MM.1S (cell line): ENCODE measurements at regions not wholly inside any gene's neighbourhood (a gene's known extent, or its start where the extent isn't known, plus 50 kb on each side); places are given as distances from the start of the nearest gene placed in this dataset.

Experiments used
- DNase-seq: peaks from one replicate; pipeline ENCODE4 v3.0.0-alpha.2; 2015
- H2AFZ ChIP-seq: fragments of 300-600 bp; sonication (generic); 2 replicates; pipeline ENCODE4 v1.6.0; 2016; ENCODE audit warnings: antibody characterized with exemption, low read length
- H3F3A ChIP-seq: fragments of 300-600 bp; sonication (generic); 2 replicates; pipeline ENCODE4 v1.6.1; 2016; ENCODE audit warnings: mild to moderate bottlenecking, antibody characterized with exemption, low read length, moderate library complexity, mixed read lengths; ENCODE audit not compliant: insufficient read depth
- H3K27ac ChIP-seq: fragments of 300-600 bp; sonication (generic); 2 replicates; pipeline ENCODE4 v1.5.1; 2016; ENCODE audit warnings: mild to moderate bottlenecking, low read length
- H3K27me3 ChIP-seq: fragments of 300-600 bp; sonication (generic); replicated peaks from 2 replicates; pipeline ENCODE4 v1.6.0; 2016; ENCODE audit warnings: low read length; ENCODE audit not compliant: insufficient read depth
- H3K36me3 ChIP-seq: fragments of 300-600 bp; sonication (generic); replicated peaks from 2 replicates; pipeline ENCODE4 v1.6.1; 2016; ENCODE audit warnings: mild to moderate bottlenecking, low read length, mixed read lengths; ENCODE audit not compliant: insufficient read depth
- H3K4me1 ChIP-seq: fragments of 300-600 bp; sonication (generic); 2 replicates; pipeline ENCODE4 v1.6.1; 2016; ENCODE audit warnings: low read length, mixed read lengths
- H3K4me2 ChIP-seq: fragments of 300-600 bp; sonication (generic); 2 replicates; pipeline ENCODE4 v1.6.0; 2016; ENCODE audit warnings: low read depth, low read length
- H3K4me3 ChIP-seq: fragments of 300-600 bp; sonication (generic); 2 replicates; pipeline ENCODE4 v1.5.1; 2016; ENCODE audit warnings: low read length, mixed read lengths
- H3K79me2 ChIP-seq: fragments of 300-600 bp; sonication (generic); 2 replicates; pipeline ENCODE4 v1.6.1; 2016; ENCODE audit warnings: mixed run types, low read length, mixed read lengths
- H3K9ac ChIP-seq: fragments of 300-600 bp; sonication (generic); 2 replicates; pipeline ENCODE4 v1.6.1; 2016; ENCODE audit warnings: low read length, mixed read lengths
- H3K9me2 ChIP-seq: fragments of 300-600 bp; sonication (generic); replicated peaks from 2 replicates; pipeline ENCODE4 v1.6.1; 2016; ENCODE audit warnings: mild to moderate bottlenecking, low read length, mixed read lengths; ENCODE audit not compliant: insufficient read depth
- H3K9me3 ChIP-seq: fragments of 300-600 bp; sonication (generic); replicated peaks from 2 replicates; pipeline ENCODE4 v1.6.1; 2016; ENCODE audit warnings: mild to moderate bottlenecking, low read length, mixed read lengths; ENCODE audit not compliant: insufficient read depth
- H4K20me1 ChIP-seq: fragments of 300-600 bp; sonication (generic); 2 replicates; pipeline ENCODE4 v1.6.1; 2016; ENCODE audit warnings: mild to moderate bottlenecking, low read length, moderate library complexity, mixed read lengths; ENCODE audit not compliant: insufficient read depth
- EZH2 ChIP-seq: fragments of 300-600 bp; sonication (generic); optimal IDR thresholded peaks from 2 replicates; pipeline ENCODE3; 2017; ENCODE audit warnings: low read depth, mild to moderate bottlenecking, antibody characterized with exemption, low read length, mixed read lengths
- EZH2phosphoT487 ChIP-seq: fragments of 300-600 bp; sonication (generic); IDR thresholded peaks from 2 replicates; pipeline ENCODE4 v1.6.1; 2018; ENCODE audit warnings: antibody characterized with exemption, low read length
- TF ChIP-seq, protein P1 (sequence below): fragments of 300-600 bp; sonication (generic); IDR thresholded peaks from 2 replicates; pipeline ENCODE4 v1.5.1; 2016; ENCODE audit warnings: antibody characterized with exemption, low read length, mixed read lengths

DNA sequence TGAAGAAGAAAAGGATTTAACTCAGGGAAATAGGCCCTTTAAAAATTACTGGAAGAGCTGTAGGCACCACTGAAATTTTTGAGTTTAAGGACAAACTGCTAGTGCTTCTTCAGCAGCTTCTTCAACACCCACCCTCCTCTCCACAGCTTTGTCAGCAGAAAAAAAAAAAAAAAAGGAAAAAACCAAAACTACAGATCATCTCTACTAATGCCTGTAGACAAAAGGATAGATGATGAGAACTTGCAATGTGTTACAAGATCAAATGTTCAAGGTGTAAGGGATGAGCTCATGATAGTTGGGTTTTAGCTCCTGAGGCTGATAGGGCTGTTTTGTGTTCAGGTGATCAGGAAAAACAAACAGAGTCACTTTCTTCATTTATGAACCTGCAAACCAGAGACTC lies 55.2 kb upstream of the PREP start:
- Histone ChIP-seq H3K27ac (no peak overlapping the region), H3K79me2 (no peaks in the 10 kb centered on the region), H4K20me1 (no peaks in the 10 kb centered on the region), H3K4me2 (no peak overlapping the region), H3K9me2 (no peaks in the 10 kb centered on the region), H3K27me3 (no peaks in the 10 kb centered on the region), H3K4me1 (no peaks in the 10 kb centered on the region), H2AFZ (no peak overlapping the region), H3K4me3 (no peak overlapping the region), H3K9me3 (no peaks in the 10 kb centered on the region), H3K36me3 (no peaks in the 10 kb centered on the region), H3F3A (no peaks in the 10 kb centered on the region), H3K9ac (no peak overlapping the region)
- TF ChIP-seq EZH2 (no peak), EZH2phosphoT487 (no peak)
- TF ChIP-seq, protein P1, sequence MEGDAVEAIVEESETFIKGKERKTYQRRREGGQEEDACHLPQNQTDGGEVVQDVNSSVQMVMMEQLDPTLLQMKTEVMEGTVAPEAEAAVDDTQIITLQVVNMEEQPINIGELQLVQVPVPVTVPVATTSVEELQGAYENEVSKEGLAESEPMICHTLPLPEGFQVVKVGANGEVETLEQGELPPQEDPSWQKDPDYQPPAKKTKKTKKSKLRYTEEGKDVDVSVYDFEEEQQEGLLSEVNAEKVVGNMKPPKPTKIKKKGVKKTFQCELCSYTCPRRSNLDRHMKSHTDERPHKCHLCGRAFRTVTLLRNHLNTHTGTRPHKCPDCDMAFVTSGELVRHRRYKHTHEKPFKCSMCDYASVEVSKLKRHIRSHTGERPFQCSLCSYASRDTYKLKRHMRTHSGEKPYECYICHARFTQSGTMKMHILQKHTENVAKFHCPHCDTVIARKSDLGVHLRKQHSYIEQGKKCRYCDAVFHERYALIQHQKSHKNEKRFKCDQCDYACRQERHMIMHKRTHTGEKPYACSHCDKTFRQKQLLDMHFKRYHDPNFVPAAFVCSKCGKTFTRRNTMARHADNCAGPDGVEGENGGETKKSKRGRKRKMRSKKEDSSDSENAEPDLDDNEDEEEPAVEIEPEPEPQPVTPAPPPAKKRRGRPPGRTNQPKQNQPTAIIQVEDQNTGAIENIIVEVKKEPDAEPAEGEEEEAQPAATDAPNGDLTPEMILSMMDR: no peak
- DNase-seq: no peak

DNA sequence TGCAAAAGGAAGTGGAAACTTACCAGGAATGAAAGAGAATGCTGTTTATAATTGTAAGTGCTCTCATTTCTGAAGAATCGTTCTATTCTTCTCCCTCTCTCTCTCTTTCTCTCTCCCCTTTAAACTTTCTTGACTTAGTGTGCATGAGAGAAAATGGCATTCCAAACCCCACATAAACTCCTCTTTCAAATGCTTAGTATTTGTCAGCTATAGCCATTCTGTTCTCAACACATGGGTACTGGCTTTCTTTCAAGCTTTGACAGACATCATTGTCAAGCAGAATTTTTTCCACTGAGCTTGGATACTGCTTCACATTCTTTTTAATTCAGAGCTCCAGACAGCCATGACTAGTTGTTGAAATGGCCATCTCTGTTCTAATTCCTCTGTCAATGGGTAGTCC lies 51.1 kb upstream of the PREP start:
- no peak overlapping the region for H3K27ac ChIP-seq
- H3K36me3 ChIP-seq: no peaks in the 10 kb centered on the region
- H2AFZ ChIP-seq: no peak overlapping the region
- H3K4me3 ChIP-seq: no peak overlapping the region
- H3F3A ChIP-seq: no peaks in the 10 kb centered on the region
- no peak overlapping the region for H3K4me2 ChIP-seq
- no peaks in the 10 kb centered on the region for H3K9me3 ChIP-seq
- TF ChIP-seq EZH2 (no peak), EZH2phosphoT487 (no peak)
- TF ChIP-seq, protein P1: no peak
- H4K20me1 ChIP-seq: no peaks in the 10 kb centered on the region
- H3K4me1 ChIP-seq: no peaks in the 10 kb centered on the region
- H3K9ac ChIP-seq: no peak overlapping the region
- no peaks in the 10 kb centered on the region for H3K27me3 ChIP-seq
- DNase-seq: no peak
- H3K79me2 ChIP-seq: no peaks in the 10 kb centered on the region
- H3K9me2 ChIP-seq: no peaks in the 10 kb centered on the region

DNA sequence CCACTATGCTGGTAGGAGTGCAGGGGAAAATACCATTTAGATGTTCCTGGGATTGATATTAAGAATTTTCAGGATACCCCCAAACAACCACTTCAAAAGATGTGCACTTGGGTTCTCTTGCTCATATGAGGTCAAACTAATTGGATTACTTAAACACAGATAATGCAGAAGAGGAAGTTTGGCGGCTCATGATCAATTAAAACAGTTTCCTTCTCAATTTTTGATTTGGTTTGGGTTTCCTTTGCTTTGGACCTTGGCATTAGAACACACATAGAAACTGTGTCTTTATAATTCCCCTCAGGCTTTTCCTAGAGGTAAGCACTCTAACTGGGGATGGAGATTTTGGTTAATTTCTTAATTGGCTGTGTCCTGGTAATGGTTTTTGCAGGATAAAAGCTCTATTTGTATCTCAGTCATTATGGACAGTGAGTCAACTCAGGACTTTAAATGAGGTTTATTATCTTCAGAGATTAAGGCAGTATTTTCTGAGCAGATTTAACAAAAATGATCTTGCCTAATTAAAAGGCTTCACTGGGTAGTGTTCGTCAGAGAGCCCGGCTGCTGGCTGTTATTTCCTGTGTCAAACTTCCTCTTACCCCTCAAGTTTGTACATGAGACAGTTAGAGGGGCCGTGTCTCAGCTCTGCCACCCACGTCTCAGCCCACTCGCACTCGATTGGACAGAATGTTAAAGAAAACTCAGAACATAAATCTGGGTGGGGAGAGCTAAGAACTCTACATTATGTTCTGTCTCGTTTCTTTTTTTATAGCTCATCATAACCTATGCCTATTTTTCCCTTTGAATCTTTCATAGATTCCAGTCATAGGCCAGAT lies 50.3 kb upstream of the PREP start:
- no peak overlapping the region for H2AFZ ChIP-seq
- TF ChIP-seq, protein P1: no peak
- TF ChIP-seq EZH2phosphoT487 (no peak), EZH2 (no peak)

More for the DNA sequence above, 50.3 kb upstream of the PREP start:
- no peak for DNase-seq
- Histone ChIP-seq H3K4me2 (no peak overlapping the region), H3K9ac (no peak overlapping the region), H3K27me3 (no peaks in the 10 kb centered on the region), H3K79me2 (no peaks in the 10 kb centered on the region), H3K9me3 (no peaks in the 10 kb centered on the region), H3K27ac (no peak overlapping the region), H3K4me1 (no peaks in the 10 kb centered on the region), H4K20me1 (no peaks in the 10 kb centered on the region), H3K9me2 (no peaks in the 10 kb centered on the region), H3F3A (no peaks in the 10 kb centered on the region), H3K36me3 (no peaks in the 10 kb centered on the region), H3K4me3 (no peak overlapping the region)
